ENCODE measurements at regions not wholly inside any gene's neighbourhood (a gene's known extent, or its start where the extent isn't known, plus 50 kb on each side); places are given as distances from the start of the nearest gene placed in this dataset.
"Not testable (repeated sequence)": the region's sequence is repeated elsewhere in the genome, so short reads cannot be mapped to it uniquely, and the experiment has no call there.

- H3K27me3 Mint-ChIP-seq (ENCODE audit: low read depth); H3K36me3 Mint-ChIP-seq (ENCODE audit: low read depth); H3K9me3 Mint-ChIP-seq; intact Hi-C loops (cut with micrococcal nuclease); H3K4me3 Mint-ChIP-seq; DNase-seq; H3K4me1 Mint-ChIP-seq (ENCODE audit: low read depth); H3K27ac Mint-ChIP-seq; CTCF ChIA-PET: not testable (repeated sequence)
These were observed 136.3 kb downstream of the SLC25A46 start for GRCh38 chr5:110875115-110875514.

- H3K9me3 Mint-ChIP-seq = no peaks in the 10 kb centered on the region
- H3K27ac Mint-ChIP-seq = no peak overlapping the region
- intact Hi-C loops (cut with micrococcal nuclease) = no loop called here
- CTCF ChIA-PET = no interaction called here
- H3K36me3 Mint-ChIP-seq (ENCODE audit: low read depth) = no peaks in the 10 kb centered on the region
- no peaks in the 10 kb centered on the region for H3K27me3 Mint-ChIP-seq (ENCODE audit: low read depth)
- DNase-seq = no peak
- H3K4me3 Mint-ChIP-seq = no peak overlapping the region
- no peaks in the 10 kb centered on the region for H3K4me1 Mint-ChIP-seq (ENCODE audit: low read depth)
These were observed 139.3 kb downstream of the SLC25A46 start for GRCh38 chr5:110878115-110878514.

GRCh38 chr5:110879675-110880074 is 140.9 kb downstream of the SLC25A46 start:
- Mint-ChIP-seq H3K4me1 (ENCODE audit: low read depth) (no peaks in the 10 kb centered on the region), H3K27ac (no peak overlapping the region), H3K27me3 (ENCODE audit: low read depth) (no peaks in the 10 kb centered on the region), H3K36me3 (ENCODE audit: low read depth) (no peaks in the 10 kb centered on the region), H3K9me3 (no peaks in the 10 kb centered on the region), H3K4me3 (no peak overlapping the region)
- CTCF ChIA-PET = no interaction called here
- intact Hi-C loops (cut with micrococcal nuclease) = no loop called here
- DNase-seq = no peak

GRCh38 chr5:110880413-110880812 is 141.6 kb downstream of the SLC25A46 start:
- intact Hi-C loops (cut with micrococcal nuclease) = no loop called here

GRCh38 chr5:110884005-110884404 is 145.2 kb downstream of the SLC25A46 start:
- Mint-ChIP-seq H3K27me3 (ENCODE audit: low read depth) (no peaks in the 10 kb centered on the region), H3K9me3 (peaks cover 4% of the 10 kb centered on the region), H3K4me1 (ENCODE audit: low read depth) (no peaks in the 10 kb centered on the region), H3K36me3 (ENCODE audit: low read depth) (no peaks in the 10 kb centered on the region), H3K4me3 (no peak overlapping the region), H3K27ac (no peak overlapping the region)
- intact Hi-C loops (cut with micrococcal nuclease) = no loop called here
- CTCF ChIA-PET = no interaction called here
- no peak for DNase-seq

More at GRCh38 chr5:110880413-110880812, 141.6 kb downstream of the SLC25A46 start:
- Mint-ChIP-seq H3K4me3 (no peak overlapping the region), H3K4me1 (ENCODE audit: low read depth) (no peaks in the 10 kb centered on the region), H3K27me3 (ENCODE audit: low read depth) (no peaks in the 10 kb centered on the region), H3K9me3 (no peaks in the 10 kb centered on the region), H3K36me3 (ENCODE audit: low read depth) (no peaks in the 10 kb centered on the region), H3K27ac (no peak overlapping the region)
- DNase-seq = no peak
- CTCF ChIA-PET = no interaction called here

- intact Hi-C loops (cut with micrococcal nuclease); H3K27ac Mint-ChIP-seq; H3K9me3 Mint-ChIP-seq; H3K27me3 Mint-ChIP-seq (ENCODE audit: low read depth); H3K36me3 Mint-ChIP-seq (ENCODE audit: low read depth); H3K4me3 Mint-ChIP-seq; H3K4me1 Mint-ChIP-seq (ENCODE audit: low read depth); DNase-seq; CTCF ChIA-PET: not testable (repeated sequence)
These were observed 148.4 kb downstream of the SLC25A46 start for GRCh38 chr5:110887170-110887569.

- H3K27me3 Mint-ChIP-seq (ENCODE audit: low read depth) = peaks cover 13% of the 10 kb centered on the region
- H3K4me3 Mint-ChIP-seq; H3K9me3 Mint-ChIP-seq; H3K36me3 Mint-ChIP-seq (ENCODE audit: low read depth); H3K27ac Mint-ChIP-seq; CTCF ChIA-PET; H3K4me1 Mint-ChIP-seq (ENCODE audit: low read depth); intact Hi-C loops (cut with micrococcal nuclease); DNase-seq: not testable (repeated sequence)
These were observed 155.2 kb downstream of the SLC25A46 start for GRCh38 chr5:110893854-110894483.

GRCh38 chr5:110894805-110895204 is 156.0 kb downstream of the SLC25A46 start:
- peaks cover 13% of the 10 kb centered on the region for H3K27me3 Mint-ChIP-seq (ENCODE audit: low read depth)
- H3K27ac Mint-ChIP-seq = no peak overlapping the region
- no peaks in the 10 kb centered on the region for H3K4me1 Mint-ChIP-seq (ENCODE audit: low read depth)
- no peaks in the 10 kb centered on the region for H3K36me3 Mint-ChIP-seq (ENCODE audit: low read depth)
- DNase-seq = no peak
- CTCF ChIA-PET = no interaction called here
- intact Hi-C loops (cut with micrococcal nuclease) = no loop called here
- H3K4me3 Mint-ChIP-seq = no peak overlapping the region
- peaks cover 3% of the 10 kb centered on the region for H3K9me3 Mint-ChIP-seq

- peaks cover 16% of the 10 kb centered on the region for H3K27me3 Mint-ChIP-seq (ENCODE audit: low read depth)
- no peaks in the 10 kb centered on the region for H3K9me3 Mint-ChIP-seq
- no peaks in the 10 kb centered on the region for H3K36me3 Mint-ChIP-seq (ENCODE audit: low read depth)
- H3K4me3 Mint-ChIP-seq = no peak overlapping the region
- no peak for DNase-seq
- no peaks in the 10 kb centered on the region for H3K4me1 Mint-ChIP-seq (ENCODE audit: low read depth)
- CTCF ChIA-PET = no interaction called here
- intact Hi-C loops (cut with micrococcal nuclease) = no loop called here
- H3K27ac Mint-ChIP-seq = no peak overlapping the region
These were observed 158.1 kb downstream of the SLC25A46 start for GRCh38 chr5:110896901-110897300.

GRCh38 chr5:110899566-110900412 is 161.0 kb downstream of the SLC25A46 start:
- intact Hi-C loops (cut with micrococcal nuclease) = no loop called here
- H3K36me3 Mint-ChIP-seq (ENCODE audit: low read depth) = no peaks in the 10 kb centered on the region
- H3K27ac Mint-ChIP-seq = no peak overlapping the region
- no peak for DNase-seq
- H3K4me3 Mint-ChIP-seq = no peak overlapping the region
- no peaks in the 10 kb centered on the region for H3K4me1 Mint-ChIP-seq (ENCODE audit: low read depth)
- CTCF ChIA-PET = no interaction called here
- no peaks in the 10 kb centered on the region for H3K9me3 Mint-ChIP-seq
- H3K27me3 Mint-ChIP-seq (ENCODE audit: low read depth) = peaks cover 11% of the 10 kb centered on the region

- H3K36me3 Mint-ChIP-seq (ENCODE audit: low read depth) = no peaks in the 10 kb centered on the region
- no peaks in the 10 kb centered on the region for H3K4me1 Mint-ChIP-seq (ENCODE audit: low read depth)
- intact Hi-C loops (cut with micrococcal nuclease) = no loop called here
- H3K27me3 Mint-ChIP-seq (ENCODE audit: low read depth) = peaks cover 18% of the 10 kb centered on the region
- H3K27ac Mint-ChIP-seq = no peak overlapping the region
- H3K4me3 Mint-ChIP-seq = no peak overlapping the region
- CTCF ChIA-PET = no interaction called here
- no peak for DNase-seq
- no peaks in the 10 kb centered on the region for H3K9me3 Mint-ChIP-seq
These were observed 162.0 kb downstream of the SLC25A46 start for GRCh38 chr5:110900829-110901228.

- no peaks in the 10 kb centered on the region for H3K4me1 Mint-ChIP-seq (ENCODE audit: low read depth)
- CTCF ChIA-PET = no interaction called here
- peaks cover 9% of the 10 kb centered on the region for H3K27me3 Mint-ChIP-seq (ENCODE audit: low read depth)
- no peak overlapping the region for H3K4me3 Mint-ChIP-seq
- no peaks in the 10 kb centered on the region for H3K36me3 Mint-ChIP-seq (ENCODE audit: low read depth)
- H3K27ac Mint-ChIP-seq = no peak overlapping the region
- no peak for DNase-seq
- intact Hi-C loops (cut with micrococcal nuclease) = no loop called here
- peaks cover 2% of the 10 kb centered on the region for H3K9me3 Mint-ChIP-seq
These were observed 165.2 kb downstream of the SLC25A46 start for GRCh38 chr5:110903966-110904365.

GRCh38 chr5:110908848-110909247 is 162.7 kb upstream of the TSLP start:
- H3K27ac Mint-ChIP-seq = no peak overlapping the region
- H3K4me3 Mint-ChIP-seq = no peak overlapping the region
- H3K9me3 Mint-ChIP-seq = peaks cover 2% of the 10 kb centered on the region
- intact Hi-C loops (cut with micrococcal nuclease) = no loop called here
- H3K4me1 Mint-ChIP-seq (ENCODE audit: low read depth) = no peaks in the 10 kb centered on the region
- peaks cover 6% of the 10 kb centered on the region for H3K27me3 Mint-ChIP-seq (ENCODE audit: low read depth)
- CTCF ChIA-PET = interaction anchor here (0.7 kb wide), 1 partner anchor 720 kb away, joined by 3 read pairs; no protein-coding TSS in a partner anchor
- no peak for DNase-seq
- no peaks in the 10 kb centered on the region for H3K36me3 Mint-ChIP-seq (ENCODE audit: low read depth)

Measured in activated naive CD4-positive, alpha-beta T cell treated with anti-CD3 and anti-CD28 coated beads for 36 hours (primary cell).